Activated T-helper 2 cell treated with anti-CD3 and anti-CD28 coated beads, Interferon-gamma antibody, Interleukin-2, Interleukin-4, amounts not matched to agents 10 μg/mL and 5 μg/mL and 100 μg/mL, durations not matched to agents 14 hours and 24 hours and 36 hours (primary cell): ENCODE measurements at regions not wholly inside any gene's neighbourhood (a gene's known extent, or its start where the extent isn't known, plus 50 kb on each side); places are given as distances from the start of the nearest gene placed in this dataset.
"Not testable (repeated sequence)": the region's sequence is repeated elsewhere in the genome, so short reads cannot be mapped to it uniquely, and the experiment has no call there.

Source experiments
- DNase-seq: peaks from one replicate; pipeline ENCODE4 v3.0.0; 2021; ENCODE audit warnings: low spot score
- H3K27ac Mint-ChIP-seq: one replicate; pipeline ENCODE4 v1.8.0; 2021; ENCODE audit warnings: mixed read lengths
- H3K27me3 Mint-ChIP-seq: one replicate; pipeline ENCODE4 v1.8.0; 2021; ENCODE audit warnings: low read depth, mixed read lengths
- H3K36me3 Mint-ChIP-seq: one replicate; pipeline ENCODE4 v1.8.0; 2021; ENCODE audit warnings: low read depth, mixed read lengths
- H3K4me1 Mint-ChIP-seq: one replicate; pipeline ENCODE4 v1.8.0; 2021; ENCODE audit warnings: low read depth, mixed read lengths
- H3K4me3 Mint-ChIP-seq: one replicate; pipeline ENCODE4 v1.8.0; 2021; ENCODE audit warnings: low read depth, mild to moderate bottlenecking, moderate library complexity, mixed read lengths
- H3K9me3 Mint-ChIP-seq: one replicate; pipeline ENCODE4 v1.8.0; 2021; ENCODE audit warnings: mixed read lengths
- intact Hi-C: fragments of 100-400 bp; cut with micrococcal nuclease; formaldehyde crosslinking; loops from one replicate; pipeline ENCODE4 v1.15.1; 2023

DNA sequence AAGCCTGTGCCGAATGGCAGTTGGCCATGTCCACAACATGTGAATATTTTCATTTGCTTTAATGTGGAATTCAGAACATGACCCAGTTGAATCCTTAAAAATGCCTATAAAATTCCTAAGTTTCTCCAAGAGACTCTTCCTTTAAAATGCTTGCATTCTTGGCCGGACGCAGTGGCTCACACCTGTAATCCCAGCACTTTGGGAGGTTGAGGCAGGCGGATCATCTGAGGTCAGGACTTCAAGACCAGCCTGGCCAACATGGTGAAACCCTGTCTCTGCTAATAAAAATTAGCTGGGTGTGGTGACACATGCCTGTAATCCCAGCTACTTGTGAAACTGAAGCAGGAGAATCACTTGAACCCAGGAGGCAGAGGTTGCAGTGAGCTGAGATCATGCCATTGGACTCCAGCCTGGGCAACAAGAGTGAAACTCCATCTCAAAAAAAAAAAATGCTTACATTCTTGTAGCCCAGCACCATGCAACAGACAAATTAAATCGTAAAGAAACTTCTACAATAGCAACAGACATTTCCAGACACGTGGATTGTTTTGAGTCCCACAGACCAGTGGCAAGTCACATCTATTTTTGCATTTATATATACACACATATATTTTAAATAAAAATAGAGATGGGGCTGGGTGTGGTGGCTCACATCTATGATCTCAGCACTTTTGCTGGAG lies 274.4 kb downstream of the GOLGA6L6 start:
- H3K9me3 Mint-ChIP-seq, H3K4me3 Mint-ChIP-seq, H3K36me3 Mint-ChIP-seq, H3K27me3 Mint-ChIP-seq, H3K4me1 Mint-ChIP-seq, intact Hi-C loops, H3K27ac Mint-ChIP-seq, DNase-seq: not testable (repeated sequence)

DNA sequence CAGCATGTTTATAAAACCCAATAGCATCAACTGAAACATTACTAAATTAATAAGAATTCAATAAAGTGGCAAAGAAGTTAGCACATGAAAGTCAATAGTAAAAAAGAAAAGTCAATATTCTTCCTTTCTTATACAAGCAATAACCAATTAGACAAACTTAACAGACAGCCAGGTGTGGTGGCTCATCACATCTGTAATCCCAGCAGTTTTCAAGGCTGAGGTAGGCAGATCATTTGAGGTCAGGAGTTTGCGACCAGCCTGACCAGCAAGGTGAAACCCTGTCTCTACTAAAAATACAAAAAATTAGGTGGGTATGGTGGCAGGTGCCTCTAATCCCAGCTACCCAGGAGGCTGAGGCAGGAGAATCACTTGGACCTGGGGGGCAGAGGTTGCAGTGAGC lies 275.9 kb downstream of the GOLGA6L6 start:
- H3K27me3 Mint-ChIP-seq, H3K9me3 Mint-ChIP-seq, H3K27ac Mint-ChIP-seq, intact Hi-C loops, H3K36me3 Mint-ChIP-seq, DNase-seq, H3K4me3 Mint-ChIP-seq, H3K4me1 Mint-ChIP-seq: not testable (repeated sequence)

DNA sequence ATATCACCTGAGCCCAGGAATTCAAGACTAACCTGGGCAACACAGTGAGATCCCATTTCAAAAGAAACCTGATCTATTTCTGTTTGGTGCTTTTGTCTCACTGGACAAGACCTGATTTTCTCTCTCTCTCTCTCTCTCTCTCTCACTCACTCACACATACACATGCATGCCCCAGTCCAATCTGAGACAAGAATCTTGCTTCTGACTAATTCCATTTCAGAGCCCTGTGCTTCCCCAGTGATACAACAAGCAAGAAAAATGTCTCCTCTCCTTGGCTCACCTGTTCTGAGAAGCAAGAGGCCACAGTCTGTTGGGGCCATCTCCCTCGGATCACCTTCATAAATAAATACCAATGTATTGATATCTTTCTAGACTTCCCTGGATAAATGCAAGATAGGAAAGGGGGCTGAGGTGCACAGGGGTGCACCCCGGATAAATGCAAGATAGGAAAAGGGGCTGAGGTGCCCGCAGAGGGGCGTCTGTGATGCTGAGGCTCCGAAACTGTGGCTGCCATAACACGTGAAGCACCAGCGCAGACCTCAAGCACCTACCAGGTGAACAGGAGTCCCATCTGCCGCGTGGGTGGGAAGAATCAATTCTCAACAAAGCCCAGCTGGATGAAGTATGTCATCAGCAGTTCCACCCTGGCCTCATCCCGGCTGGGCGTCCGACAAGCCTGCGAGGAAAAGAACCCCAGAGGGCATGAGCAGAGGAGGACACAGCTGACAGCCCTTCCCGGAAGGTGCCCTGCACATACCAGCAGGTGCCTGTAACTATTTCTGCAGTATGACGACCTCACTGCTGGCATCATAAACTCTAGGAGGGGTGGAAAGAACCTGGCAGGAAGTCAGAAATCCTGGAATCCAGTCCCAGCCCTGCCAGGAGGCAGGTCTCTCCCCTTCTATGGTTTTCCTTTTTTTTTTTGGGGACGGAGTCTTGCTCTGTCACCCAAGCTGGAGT lies 280.0 kb downstream of the GOLGA6L6 start:
- H3K36me3 Mint-ChIP-seq, H3K4me1 Mint-ChIP-seq, DNase-seq, H3K4me3 Mint-ChIP-seq, intact Hi-C loops, H3K27me3 Mint-ChIP-seq, H3K9me3 Mint-ChIP-seq, H3K27ac Mint-ChIP-seq: not testable (repeated sequence)

DNA sequence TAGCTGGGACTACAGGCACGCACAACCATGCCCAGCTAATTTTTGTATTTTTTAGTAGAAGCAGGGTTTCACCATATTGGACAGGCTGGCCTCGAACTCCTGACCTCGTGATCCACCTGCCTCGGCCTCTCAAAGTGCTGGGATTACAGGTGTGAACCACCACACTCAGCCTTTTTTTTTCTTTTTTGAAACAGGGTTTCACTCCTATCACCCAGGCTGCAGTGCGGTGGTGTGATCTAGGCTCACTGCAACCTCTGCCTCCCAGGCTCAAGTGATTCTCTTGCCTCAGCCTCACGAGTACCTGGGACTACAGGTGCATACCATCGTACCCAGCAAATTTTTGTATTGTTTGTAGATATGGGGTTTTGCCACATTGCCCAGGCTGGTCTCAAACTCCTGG lies 280.9 kb downstream of the GOLGA6L6 start:
- H3K36me3 Mint-ChIP-seq, H3K27me3 Mint-ChIP-seq, H3K9me3 Mint-ChIP-seq, DNase-seq, H3K4me3 Mint-ChIP-seq, H3K27ac Mint-ChIP-seq, intact Hi-C loops, H3K4me1 Mint-ChIP-seq: not testable (repeated sequence)

- H3K4me1 Mint-ChIP-seq, H3K4me3 Mint-ChIP-seq, H3K27ac Mint-ChIP-seq, DNase-seq, intact Hi-C loops, H3K36me3 Mint-ChIP-seq, H3K27me3 Mint-ChIP-seq, H3K9me3 Mint-ChIP-seq: not testable (repeated sequence)
Measured at GRCh38 chr15:20259559-20260190, 281.9 kb downstream of the GOLGA6L6 start.

GRCh38 chr15:20256394-20256793 lies 285.2 kb downstream of the GOLGA6L6 start:
- H3K36me3 Mint-ChIP-seq, H3K4me3 Mint-ChIP-seq, H3K27me3 Mint-ChIP-seq, H3K9me3 Mint-ChIP-seq, DNase-seq, intact Hi-C loops, H3K27ac Mint-ChIP-seq, H3K4me1 Mint-ChIP-seq: not testable (repeated sequence)

- H3K9me3 Mint-ChIP-seq, intact Hi-C loops, H3K36me3 Mint-ChIP-seq, DNase-seq, H3K27me3 Mint-ChIP-seq, H3K4me1 Mint-ChIP-seq, H3K27ac Mint-ChIP-seq, H3K4me3 Mint-ChIP-seq: not testable (repeated sequence)
Measured at GRCh38 chr15:20255641-20256040, 286.0 kb downstream of the GOLGA6L6 start.

- intact Hi-C loops, H3K9me3 Mint-ChIP-seq, H3K4me1 Mint-ChIP-seq, H3K27ac Mint-ChIP-seq, DNase-seq, H3K27me3 Mint-ChIP-seq, H3K4me3 Mint-ChIP-seq, H3K36me3 Mint-ChIP-seq: not testable (repeated sequence)
Measured at GRCh38 chr15:20253047-20253615, 288.5 kb downstream of the GOLGA6L6 start.

- H3K4me1 Mint-ChIP-seq, H3K27ac Mint-ChIP-seq, DNase-seq, H3K4me3 Mint-ChIP-seq, H3K36me3 Mint-ChIP-seq, H3K9me3 Mint-ChIP-seq, intact Hi-C loops, H3K27me3 Mint-ChIP-seq: not testable (repeated sequence)
Measured at GRCh38 chr15:20252040-20252439, 289.6 kb downstream of the GOLGA6L6 start.

DNA sequence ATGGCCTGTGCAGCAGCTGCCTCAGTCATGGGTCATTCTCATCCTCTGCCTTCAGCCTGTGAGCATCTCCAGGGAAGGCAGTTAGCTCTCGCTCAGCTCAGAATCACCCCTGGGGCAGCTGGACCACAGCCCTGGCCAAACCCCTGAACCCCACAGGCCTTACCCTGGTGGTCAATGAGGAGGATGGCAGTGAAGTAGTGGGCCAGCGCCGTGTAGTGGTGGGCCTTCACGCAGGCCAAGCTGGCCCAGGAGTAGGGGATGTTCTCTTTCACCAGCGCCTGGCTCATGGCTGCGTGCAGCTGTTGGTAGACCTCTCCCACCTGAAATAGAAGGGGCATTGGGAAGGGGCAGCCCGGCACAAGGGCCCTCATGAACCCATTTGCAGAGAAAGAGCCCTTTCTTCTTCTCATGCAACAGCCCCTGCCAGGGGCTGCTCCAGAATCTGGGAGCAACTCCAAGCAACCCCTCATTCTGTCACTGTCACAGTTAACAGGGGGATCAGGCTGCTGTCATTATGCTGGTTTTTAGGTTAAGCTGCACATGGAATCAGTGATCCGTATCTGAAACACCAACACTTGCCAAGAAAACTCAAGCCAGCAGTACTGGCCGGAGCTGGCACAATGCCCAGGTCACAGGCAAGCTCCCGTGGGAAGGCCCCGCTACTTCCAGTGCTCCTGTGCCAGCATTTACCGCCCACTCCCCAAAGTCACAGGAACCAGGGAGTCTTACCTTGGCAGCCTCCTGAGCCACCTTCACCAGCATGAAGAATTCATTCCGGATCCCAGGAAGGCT lies 290.2 kb downstream of the GOLGA6L6 start:
- DNase-seq, H3K27me3 Mint-ChIP-seq, H3K4me3 Mint-ChIP-seq, intact Hi-C loops, H3K9me3 Mint-ChIP-seq, H3K27ac Mint-ChIP-seq, H3K36me3 Mint-ChIP-seq, H3K4me1 Mint-ChIP-seq: not testable (repeated sequence)

GRCh38 chr15:20250206-20250605 lies 291.4 kb downstream of the GOLGA6L6 start:
- H3K4me1 Mint-ChIP-seq, DNase-seq, H3K27me3 Mint-ChIP-seq, H3K36me3 Mint-ChIP-seq, H3K9me3 Mint-ChIP-seq, H3K4me3 Mint-ChIP-seq, intact Hi-C loops, H3K27ac Mint-ChIP-seq: not testable (repeated sequence)

- H3K4me3 Mint-ChIP-seq, H3K36me3 Mint-ChIP-seq, H3K27ac Mint-ChIP-seq, H3K9me3 Mint-ChIP-seq, H3K27me3 Mint-ChIP-seq, DNase-seq, H3K4me1 Mint-ChIP-seq, intact Hi-C loops: not testable (repeated sequence)
Measured at GRCh38 chr15:20249677-20249970, 292.0 kb downstream of the GOLGA6L6 start.
